ENCODE measurements at regions not wholly inside any gene's neighbourhood (a gene's known extent, or its start where the extent isn't known, plus 50 kb on each side); places are given as distances from the start of the nearest gene placed in this dataset.

GRCh38 chr10:121098751-121099150 is 247.6 kb downstream of the WDR11 start (continued):
- TF ChIP-seq CEBPZ (IDR thresholded peaks at IDR 0.05; ENCODE audit: low read depth, low read length) (no peak), WRNIP1 (IDR thresholded peaks at IDR 0.05; ENCODE audit: borderline replicate concordance, low read depth, low read length) (no peak), HDGF (IDR thresholded peaks at IDR 0.05) (no peak), MYC (IDR thresholded peaks at IDR 0.05; ENCODE audit: insufficient read depth, insufficient read length, insufficient replicate concordance, low read length, severe bottlenecking) (no peak), NR2C1 (IDR thresholded peaks at IDR 0.05) (no peak), NR2C2 (IDR thresholded peaks at IDR 0.05; ENCODE audit: borderline replicate concordance, control insufficient read depth, insufficient read length, low read depth) (no peak), RFX5 (IDR thresholded peaks at IDR 0.05; ENCODE audit: low read depth, low read length) (no peak), DPF2 (IDR thresholded peaks at IDR 0.05) (no peak), FOXM1 (IDR thresholded peaks at IDR 0.05; ENCODE audit: low read depth, low read length) (no peak), REST (IDR thresholded peaks at IDR 0.05; ENCODE audit: low read depth, low read length) (no peak), TARDBP (IDR thresholded peaks at IDR 0.05; ENCODE audit: borderline replicate concordance) (no peak)

Data from GM12878 (cell line).